GM12873 (cell line): ENCODE measurements at regions not wholly inside any gene's neighbourhood (a gene's known extent, or its start where the extent isn't known, plus 50 kb on each side); places are given as distances from the start of the nearest gene placed in this dataset.

Experiments used
- CTCF ChIP-seq: IDR thresholded peaks from 2 replicates; pipeline ENCODE4 v1.5.1; 2012; ENCODE audit warnings: low read depth, mild to moderate bottlenecking, moderate library complexity, low read length, control low read depth; ENCODE audit not compliant: insufficient read depth; ENCODE audit errors: missing control alignments

GRCh38 chr3:116929505-116930222, 220.1 kb downstream of the TUSC7 start:
- TF ChIP-seq CTCF = no peak

DNA sequence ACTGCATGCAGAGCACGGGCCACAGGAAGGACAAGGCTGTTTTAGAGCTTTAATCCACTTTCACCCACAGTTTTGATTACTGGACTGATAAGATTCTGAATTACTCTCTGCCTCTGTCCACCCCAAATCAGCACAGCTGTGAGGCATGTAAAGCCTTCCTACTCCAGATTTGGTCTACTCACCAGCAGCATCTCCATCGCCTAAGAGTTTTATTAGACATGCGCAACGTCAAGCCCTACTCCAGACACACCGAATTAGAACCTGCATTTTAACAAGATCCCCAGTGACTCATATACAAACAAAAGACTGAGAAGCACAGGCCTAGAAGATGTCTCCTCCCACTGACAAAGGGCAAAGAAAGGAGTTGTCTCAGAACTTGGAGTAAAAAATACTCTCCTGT, 221.2 kb downstream of the TUSC7 start:
- TF ChIP-seq CTCF = no peak

DNA sequence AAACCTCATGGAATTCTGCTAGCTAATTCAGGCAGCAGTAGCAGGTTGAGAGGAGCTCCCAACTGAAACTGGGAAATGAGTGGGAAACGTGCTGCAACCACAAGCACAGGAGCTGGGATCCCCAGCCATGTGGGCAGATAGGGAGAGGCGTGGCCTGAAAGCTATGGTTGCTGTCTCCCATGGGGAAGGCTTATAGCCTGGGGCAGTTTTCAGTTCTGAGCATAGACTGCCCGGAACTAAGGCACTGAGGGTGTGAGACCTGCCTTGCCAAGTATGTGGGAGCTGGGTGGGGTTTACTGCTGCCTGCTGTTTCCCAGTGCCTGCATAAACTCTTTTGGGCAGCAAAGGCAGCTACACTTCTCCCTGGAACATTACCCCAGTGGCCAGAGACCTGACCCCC, 229.5 kb downstream of the TUSC7 start:
- no peak for TF ChIP-seq CTCF

- TF ChIP-seq CTCF = no peak
These were observed 230.0 kb downstream of the TUSC7 start for GRCh38 chr3:116939550-116939949.

GRCh38 chr3:116940719-116941118, 231.1 kb downstream of the TUSC7 start:
- TF ChIP-seq CTCF = no peak

DNA sequence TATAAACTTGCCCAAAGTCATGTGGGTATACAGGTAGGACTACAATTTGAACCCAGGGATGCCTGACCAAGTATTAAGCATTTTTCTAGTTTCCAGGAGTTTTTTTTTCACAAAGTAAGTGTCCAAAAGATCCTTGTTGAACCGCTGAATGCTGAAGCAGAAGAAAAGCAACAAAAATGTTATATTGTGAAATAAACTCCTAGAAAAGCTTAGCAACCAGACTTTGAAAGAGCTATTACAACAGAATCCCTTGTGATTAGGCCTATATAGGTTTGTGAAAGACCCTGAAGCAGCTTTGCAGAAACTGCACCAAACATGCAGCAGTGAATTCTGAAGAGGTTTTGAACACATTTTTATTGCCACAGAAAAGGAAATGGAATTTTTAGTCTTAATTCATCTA, 236.8 kb downstream of the TUSC7 start:
- no peak for TF ChIP-seq CTCF

DNA sequence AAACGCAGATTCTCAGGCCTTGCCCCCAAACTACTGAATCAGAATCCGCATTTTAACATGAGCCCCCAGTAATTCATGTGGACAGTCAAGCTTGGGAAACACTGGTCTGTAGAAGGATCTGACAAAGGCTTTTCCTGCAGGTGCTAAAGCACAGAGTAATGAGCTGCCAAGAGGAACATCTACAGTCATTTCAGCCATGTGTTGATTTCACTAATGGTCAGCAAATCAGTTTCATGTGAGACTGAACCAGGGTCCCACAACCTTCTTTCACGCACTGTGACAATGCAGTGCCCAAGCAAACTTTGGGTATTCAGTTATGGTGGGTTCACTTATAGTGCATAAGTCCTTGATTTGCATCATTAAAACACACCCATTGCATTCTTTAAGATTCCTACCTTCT, 237.6 kb downstream of the TUSC7 start:
- TF ChIP-seq CTCF = no peak
